A673 (cell line): ENCODE measurements at regions not wholly inside any gene's neighbourhood (a gene's known extent, or its start where the extent isn't known, plus 50 kb on each side); places are given as distances from the start of the nearest gene placed in this dataset.

Source experiments
- BruUV-seq: library from RNA; stranded (reverse); fragments of 400-500 nt; replicated peaks from 2 replicates; lab custom pipeline; 2021; lab: Mats Ljungman, UMichigan
- CTCF ChIA-PET: fragments of 300-600 bp; sonication (Branson Sonifier 250); formaldehyde crosslinking; loops from one replicate; lab custom pipeline; 2022; ENCODE audit warnings: antibody characterized with exemption; lab: Charles Lee
- POLR2A ChIA-PET: fragments of 300-600 bp; sonication (Branson Sonifier 250); formaldehyde crosslinking; loops from one replicate; lab custom pipeline; 2022; ENCODE audit warnings: antibody characterized with exemption; ENCODE audit not compliant: low non-redundant PET; lab: Charles Lee
- DNase-seq: peaks from one replicate; pipeline ENCODE4 v3.0.0-alpha.2; 2015; ENCODE audit warnings: low spot score
- H3K27ac ChIP-seq: fragments of 200-600 bp; sonication (generic); 2 replicates; pipeline ENCODE4 v1.5.1; 2016; ENCODE audit warnings: mixed run types, low read depth, mild to moderate bottlenecking, mixed read lengths, antibody characterized with exemption, low read length; ENCODE audit not compliant: poor library complexity, severe bottlenecking
- H3K27me3 ChIP-seq: fragments of 200-600 bp; sonication (generic); replicated peaks from 2 replicates; pipeline ENCODE4 v1.6.1; 2017; ENCODE audit warnings: mixed run types, low read depth, mild to moderate bottlenecking, mixed read lengths, antibody characterized with exemption, low read length; ENCODE audit not compliant: insufficient read depth, poor library complexity
- H3K36me3 ChIP-seq: fragments of 200-600 bp; sonication (generic); 2 replicates; pipeline ENCODE4 v1.6.1; 2016; ENCODE audit warnings: mixed run types, mild to moderate bottlenecking, mixed read lengths, antibody characterized with exemption, low read length; ENCODE audit not compliant: insufficient read depth, poor library complexity, severe bottlenecking
- H3K4me1 ChIP-seq: fragments of 200-600 bp; sonication (generic); 2 replicates; pipeline ENCODE4 v1.6.1; 2017; ENCODE audit warnings: mixed run types, mild to moderate bottlenecking, mixed read lengths, antibody characterized with exemption, low read length; ENCODE audit not compliant: insufficient read depth, poor library complexity, severe bottlenecking
- H3K4me3 ChIP-seq: fragments of 200-600 bp; sonication (generic); 2 replicates; pipeline ENCODE4 v1.5.1; 2016; ENCODE audit warnings: low read depth, mixed run types, mild to moderate bottlenecking, mixed read lengths, low read length; ENCODE audit not compliant: poor library complexity, severe bottlenecking
- H3K9me3 ChIP-seq: fragments of 200-600 bp; sonication (generic); 2 replicates; pipeline ENCODE4 v1.6.1; 2016; ENCODE audit warnings: mixed run types, low read depth, mild to moderate bottlenecking, mixed read lengths, antibody characterized with exemption, low read length; ENCODE audit not compliant: poor library complexity, severe bottlenecking
- CTCF ChIP-seq: fragments of 300-800, 200-600 bp; sonication (generic); conservative IDR thresholded peaks from 2 replicates; pipeline ENCODE4 v1.5.1; 2017; ENCODE audit warnings: low read depth, mild to moderate bottlenecking, antibody characterized with exemption, low read length, moderate library complexity, mixed read lengths
- EZH2 ChIP-seq: fragments of 200-600 bp; sonication (generic); IDR thresholded peaks from 2 replicates; pipeline ENCODE4 v1.6.1; 2017; ENCODE audit warnings: borderline replicate concordance, low read depth, mild to moderate bottlenecking, mixed read lengths, antibody characterized with exemption, low read length; ENCODE audit not compliant: poor library complexity, severe bottlenecking
- intact Hi-C: fragments of 100-400 bp; cut with micrococcal nuclease; formaldehyde crosslinking; loops from one replicate; pipeline ENCODE4 v1.10.0; 2022; ENCODE audit not compliant: unreplicated experiment

DNA sequence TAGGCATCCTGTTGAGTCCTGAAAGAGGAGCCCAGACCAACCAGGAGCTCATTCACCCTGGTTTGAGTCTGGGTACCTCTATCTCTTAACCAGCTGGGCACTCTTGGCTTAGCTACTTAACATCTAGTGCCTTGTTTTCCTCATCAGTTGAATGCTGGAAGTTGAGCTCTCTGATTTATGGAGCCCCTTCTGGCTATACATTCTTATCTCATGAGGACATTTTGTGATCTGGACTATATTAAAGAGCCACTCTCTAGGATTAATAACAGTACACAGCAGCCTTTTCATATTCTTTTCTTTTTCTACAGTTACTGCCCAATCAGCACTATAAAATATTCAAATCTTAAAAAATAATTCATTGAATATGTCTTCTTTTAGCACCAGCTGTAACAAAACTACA is 296.9 kb upstream of the RUNX1 start:
- no peaks in the 10 kb centered on the region for H3K36me3 ChIP-seq
- peaks cover 12% of the 10 kb centered on the region for H3K27me3 ChIP-seq
- no TSS peak for BruUV-seq
- no peaks in the 10 kb centered on the region for H3K9me3 ChIP-seq
- intact Hi-C loops, result no loop called here
- no peaks in the 10 kb centered on the region for H3K4me1 ChIP-seq
- no peak for TF ChIP-seq CTCF
- no peak overlapping the region for H3K4me3 ChIP-seq
- no peak for DNase-seq
- ChIA-PET CTCF (no interaction called here), POLR2A (interaction anchor here (0.6 kb wide), 1 partner anchor 621 kb away, joined by 3 read pairs; no protein-coding TSS in a partner anchor)
- no peak overlapping the region for H3K27ac ChIP-seq

- Histone ChIP-seq H3K27me3 (peaks cover 12% of the 10 kb centered on the region), H3K36me3 (no peaks in the 10 kb centered on the region), H3K4me3 (no peak overlapping the region), H3K4me1 (no peaks in the 10 kb centered on the region), H3K9me3 (no peaks in the 10 kb centered on the region), H3K27ac (no peak overlapping the region)
- TF ChIP-seq CTCF (no peak), EZH2 (no peak)
- no peak for DNase-seq
- no TSS peak for BruUV-seq
- POLR2A ChIA-PET, result no interaction called here
- CTCF ChIA-PET, result no interaction called here
- intact Hi-C loops, result no loop called here
Observed at GRCh38 chr21:35344582-35344981, 295.5 kb upstream of the RUNX1 start.

- no peak overlapping the region for H3K4me3 ChIP-seq
- peaks cover 12% of the 10 kb centered on the region for H3K27me3 ChIP-seq
- ChIA-PET CTCF (no interaction called here), POLR2A (no interaction called here)
- H3K36me3 ChIP-seq, result no peaks in the 10 kb centered on the region
- BruUV-seq, result no TSS peak
- no peaks in the 10 kb centered on the region for H3K9me3 ChIP-seq
- TF ChIP-seq EZH2, result no peak
- no peak for TF ChIP-seq CTCF
- H3K27ac ChIP-seq, result no peak overlapping the region
- DNase-seq, result no peak
- H3K4me1 ChIP-seq, result no peaks in the 10 kb centered on the region
- intact Hi-C loops, result no loop called here
Observed at GRCh38 chr21:35343046-35343819, 294.1 kb upstream of the RUNX1 start.
